ENCODE measurements at regions not wholly inside any gene's neighbourhood (a gene's known extent, or its start where the extent isn't known, plus 50 kb on each side); places are given as distances from the start of the nearest gene placed in this dataset.
"Not testable (repeated sequence)": the region's sequence is repeated elsewhere in the genome, so short reads cannot be mapped to it uniquely, and the experiment has no call there.

GRCh38 chr19:27714857-27715256 lies 1498.1 kb downstream of the UQCRFS1 start:
- no peak for DNase-seq

GRCh38 chr19:27709496-27709895 lies 1503.5 kb downstream of the UQCRFS1 start:
- no peak for DNase-seq

- not testable (repeated sequence) for DNase-seq
These were observed 1504.0 kb downstream of the UQCRFS1 start for GRCh38 chr19:27708986-27709385.

- DNase-seq = not testable (repeated sequence)
These were observed 1505.9 kb downstream of the UQCRFS1 start for GRCh38 chr19:27707026-27707425.

GRCh38 chr19:27705896-27706295 lies 1507.1 kb downstream of the UQCRFS1 start:
- DNase-seq = no peak

- DNase-seq = no peak
These were observed 1518.4 kb downstream of the UQCRFS1 start for GRCh38 chr19:27694361-27695055.

GRCh38 chr19:27691991-27692390 lies 1521.0 kb downstream of the UQCRFS1 start:
- no peak for DNase-seq

GRCh38 chr19:27689734-27690241 lies 1523.2 kb downstream of the UQCRFS1 start:
- DNase-seq = no peak

- no peak for DNase-seq
These were observed 1528.7 kb downstream of the UQCRFS1 start for GRCh38 chr19:27684293-27684692.

- no peak for DNase-seq
These were observed 1531.0 kb downstream of the UQCRFS1 start for GRCh38 chr19:27681972-27682371.

- no peak for DNase-seq
These were observed 1533.0 kb downstream of the UQCRFS1 start for GRCh38 chr19:27679905-27680304.

GRCh38 chr19:27679399-27679798 lies 1533.6 kb downstream of the UQCRFS1 start:
- no peak for DNase-seq

GRCh38 chr19:27676877-27677276 lies 1536.1 kb downstream of the UQCRFS1 start:
- DNase-seq = no peak

GRCh38 chr19:27676334-27676733 lies 1536.6 kb downstream of the UQCRFS1 start:
- DNase-seq = no peak

- no peak for DNase-seq
These were observed 1537.2 kb downstream of the UQCRFS1 start for GRCh38 chr19:27675771-27676170.

- DNase-seq = no peak
These were observed 1538.2 kb downstream of the UQCRFS1 start for GRCh38 chr19:27674701-27675100.

GRCh38 chr19:27673986-27674385 lies 1539.0 kb downstream of the UQCRFS1 start:
- DNase-seq = no peak

GRCh38 chr19:27672309-27673047 lies 1540.5 kb downstream of the UQCRFS1 start:
- no peak for DNase-seq

GRCh38 chr19:27671876-27672275 lies 1541.1 kb downstream of the UQCRFS1 start:
- no peak for DNase-seq

GRCh38 chr19:27660428-27660827 lies 1552.5 kb downstream of the UQCRFS1 start:
- DNase-seq = no peak

- DNase-seq = no peak
These were observed 1555.5 kb downstream of the UQCRFS1 start for GRCh38 chr19:27657271-27658051.

- DNase-seq = no peak
These were observed 1558.5 kb downstream of the UQCRFS1 start for GRCh38 chr19:27654266-27654990.

- no peak for DNase-seq
These were observed 1560.2 kb downstream of the UQCRFS1 start for GRCh38 chr19:27652796-27653195.

Measured in COR-L47 (cell line).